Heart right ventricle (tissue), 16 donors: ENCODE measurements at regions not wholly inside any gene's neighbourhood (a gene's known extent, or its start where the extent isn't known, plus 50 kb on each side); places are given as distances from the start of the nearest gene placed in this dataset.
A peak's percentile ranks its signal among the peaks of the same experiment; 100 is the strongest.
"Not testable (repeated sequence)": the region's sequence is repeated elsewhere in the genome, so short reads cannot be mapped to it uniquely, and the experiment has no call there.

Source experiments
- ATAC-seq, 8 donors: fragments of 200-7000 bp; cut with Tn5 transposase; one replicate each; pipeline ENCODE4 v1.9.1; 2020; ENCODE audit warnings: mild to moderate bottlenecking in 8 of 8, moderate library complexity in 8 of 8, moderate number of reproducible peaks in 1 of 8
- DNase-seq, 2 donors: peaks; one replicate each; pipeline ENCODE4 v3.0.0-alpha.2; 2020
- H3K27ac ChIP-seq, 10 donors: fragments of 200-600 bp; sonication (generic) in 2 of 10; one replicate each; pipeline versions ENCODE4 v1.5.0 to v1.8.0; 2020 to 2022; ENCODE audit warnings: mild to moderate bottlenecking in 3 of 10
- H3K27me3 ChIP-seq, 7 donors: fragments of 200-600 bp; one replicate each; pipeline ENCODE4 v1.8.0; 2021 to 2022; ENCODE audit warnings: mild to moderate bottlenecking in 2 of 7
- H3K36me3 ChIP-seq, 9 donors: fragments of 200-600 bp; sonication (generic) in 1 of 9; one replicate each; pipeline versions ENCODE4 v1.5.0 to v1.8.0; 2020 to 2022; ENCODE audit warnings: mild to moderate bottlenecking in 2 of 9
- H3K4me1 ChIP-seq, 9 donors: fragments of 200-600 bp; sonication (generic) in 1 of 9; one replicate each; pipeline versions ENCODE4 v1.5.0 to v1.8.0; 2020 to 2022; ENCODE audit warnings: mild to moderate bottlenecking in 4 of 9
- H3K4me3 ChIP-seq, 10 donors: fragments of 200-600 bp; sonication (generic) in 2 of 10; one replicate each; pipeline versions ENCODE4 v1.5.0 to v1.8.0; 2020 to 2022; ENCODE audit warnings: mild to moderate bottlenecking in 7 of 10, moderate library complexity in 2 of 10
- H3K9me3 ChIP-seq, 11 donors: fragments of 200-600 bp in 10 of 11; sonication (generic) in 2 of 11; one replicate each; pipeline versions ENCODE4 v1.5.0 to v1.8.0; 2013 to 2022; ENCODE audit warnings: mild to moderate bottlenecking in 2 of 11, control low read depth in 1 of 11, moderate library complexity in 1 of 11
- CTCF ChIP-seq, 9 donors: fragments of 200-600 bp; sonication (generic) in 2 of 9; IDR thresholded peaks; one replicate each; pipeline versions ENCODE4 v1.5.0 to v1.8.0; 2021 to 2022; ENCODE audit warnings: antibody characterized with exemption in 9 of 9, mild to moderate bottlenecking in 5 of 9, moderate library complexity in 1 of 9
- WGBS, 2 donors: extraction: QIAGEN DNeasy Blood & Tissue Kit; methylation state at CpG; one replicate each; pipeline ENCODE4 v1.1.7; 2013; ENCODE audit warnings: inconsistent platforms in 1 of 2; 5-methylcytosine and 5-hydroxymethylcytosine counted together
- intact Hi-C, 10 donors: fragments of 100-400 bp; cut with DNase I; formaldehyde crosslinking; loops; one replicate each; pipeline versions ENCODE4 v1.11.1 to v1.14.2; 2022
- donor health status: Arrhythmogenic right ventricular cardiomyopathy.
- donor health status: ischemic (EF 13 %, LVEDD 7.1; RV severe dilation, severe dysfunction).
- donor health status: healthy with polysubstance abuse.
- donor health status: DM: no; HTN: yes; CAD: no.
- donor health status: DM: no; HTN: no; CAD: no.
- donor health status: ischemic (EF 25% LVEDD 6.9; RV normal size, moderate dysfunction).
- donor health status: ischemic (EF 25% LVEDD 5.7; RV mildly dilated, moderate dysfunction).
- donor health status: healthy.
- donor health status: DM: yes; HTN: yes; CAD: no.
- donor health status: Ischemic cardiomyopathy.
- donor health status: ischemic (EF 35%, LVEDD 5.7; RV mildly dilated, moderate dysfunction).
- donor health status: nonischemic (EF 11% LVEDD 7.7; RV severe dilation, severe dysfunction).
- donor health status: DM: yes; HTN: yes; CAD: no.
- donor health status: PGD.
- donor health status: ischemic (EF 29% LVEDD 5.4; RV normal size, mild dysfunction).
- donor health status: nonischemic (EF 23%, LVEDD 6.1; RV moderate dilation, normal function).

GRCh38 chrX:66110112-66110511 lies 53.9 kb upstream of the HEPH start:
- H3K9me3 ChIP-seq = no peaks in the 10 kb centered on the region
- DNase-seq (no peak), ATAC-seq (no peak)
- peak in 7 of 9 donors; percentile 35 to 70 (median 45) for TF ChIP-seq CTCF (IDR thresholded peaks at IDR 0.05)
- H3K27me3 ChIP-seq = peaks cover 0 to 78% (median 0%) of the 10 kb centered on the region in 7 donors
- H3K4me3 ChIP-seq = no peak overlapping the region
- no peak overlapping the region for H3K27ac ChIP-seq
- intact Hi-C loops = loop anchor here in 3 of 10 donors (10.0 kb wide), 1 partner anchor 525 kb away; no protein-coding TSS in a partner anchor
- H3K36me3 ChIP-seq = no peaks in the 10 kb centered on the region
- 37 to 39% methylated on average over 3 of the region's 3 CpGs for WGBS, 2 donors
- no peaks in the 10 kb centered on the region for H3K4me1 ChIP-seq

DNA sequence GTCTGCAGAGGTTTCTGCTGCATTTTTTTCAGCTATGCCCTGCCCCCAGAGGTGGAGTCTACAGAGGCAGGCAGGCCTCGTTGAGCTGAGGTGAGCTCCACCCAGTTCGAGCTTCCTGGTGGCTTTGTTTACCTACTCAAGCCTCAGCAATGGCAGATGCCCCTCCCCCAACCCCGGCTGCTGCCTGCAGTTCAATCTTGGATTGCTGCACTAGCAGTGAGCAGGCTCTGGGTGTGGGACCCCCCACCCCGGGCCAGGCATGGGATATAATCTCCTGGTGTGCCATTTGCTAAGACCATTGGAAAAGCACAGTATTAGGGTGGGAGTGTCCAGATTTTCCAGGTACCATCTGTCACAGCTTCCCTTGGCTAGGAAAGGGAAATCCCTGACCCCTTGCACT lies 56.2 kb upstream of the HEPH start:
- H3K4me3 ChIP-seq, ATAC-seq, intact Hi-C loops, H3K27ac ChIP-seq, DNase-seq, H3K36me3 ChIP-seq, H3K9me3 ChIP-seq, H3K4me1 ChIP-seq: not testable (repeated sequence)
- H3K27me3 ChIP-seq = peaks cover 0 to 70% (median 0%) of the 10 kb centered on the region in 7 donors
- 63 to 75% methylated on average over 4 of the region's 4 CpGs for WGBS, 2 donors

- DNase-seq, H3K4me3 ChIP-seq, intact Hi-C loops, H3K27ac ChIP-seq, H3K4me1 ChIP-seq, ATAC-seq, H3K36me3 ChIP-seq: not testable (repeated sequence)
- WGBS, 2 donors = 74 to 81% methylated on average over 3 of the region's 3 CpGs
- Histone ChIP-seq H3K9me3 (peaks cover 0 to 12% (median 0%) of the 10 kb centered on the region in 11 donors), H3K27me3 (peaks cover 0 to 34% (median 0%) of the 10 kb centered on the region in 7 donors)
These were observed 61.6 kb upstream of the HEPH start for GRCh38 chrX:66102398-66102797.

GRCh38 chrX:66098162-66098561 lies 58.3 kb upstream of the VSIG4 start:
- Histone ChIP-seq H3K9me3 (peaks cover 0 to 18% (median 0%) of the 10 kb centered on the region in 11 donors), H3K36me3 (no peaks in the 10 kb centered on the region), H3K27ac (no peak overlapping the region), H3K27me3 (peaks cover 0 to 35% (median 0%) of the 10 kb centered on the region in 7 donors), H3K4me1 (no peaks in the 10 kb centered on the region), H3K4me3 (no peak overlapping the region)
- DNase-seq (no peak), ATAC-seq (no peak)
- intact Hi-C loops = no loop called here
- 74 to 91% methylated on average over 2 of the region's 2 CpGs for WGBS, 2 donors
- TF ChIP-seq CTCF (IDR thresholded peaks at IDR 0.05) = no peak

- ATAC-seq, H3K36me3 ChIP-seq, DNase-seq, H3K4me1 ChIP-seq, H3K4me3 ChIP-seq, H3K27ac ChIP-seq, intact Hi-C loops: not testable (repeated sequence)
- Histone ChIP-seq H3K9me3 (peaks cover 0 to 13% (median 0%) of the 10 kb centered on the region in 11 donors), H3K27me3 (peaks cover 0 to 47% (median 0%) of the 10 kb centered on the region in 7 donors)
- 93 to 95% methylated on average over 16 of the region's 16 CpGs for WGBS, 2 donors
These were observed 57.1 kb upstream of the VSIG4 start for GRCh38 chrX:66096987-66097386.

DNA sequence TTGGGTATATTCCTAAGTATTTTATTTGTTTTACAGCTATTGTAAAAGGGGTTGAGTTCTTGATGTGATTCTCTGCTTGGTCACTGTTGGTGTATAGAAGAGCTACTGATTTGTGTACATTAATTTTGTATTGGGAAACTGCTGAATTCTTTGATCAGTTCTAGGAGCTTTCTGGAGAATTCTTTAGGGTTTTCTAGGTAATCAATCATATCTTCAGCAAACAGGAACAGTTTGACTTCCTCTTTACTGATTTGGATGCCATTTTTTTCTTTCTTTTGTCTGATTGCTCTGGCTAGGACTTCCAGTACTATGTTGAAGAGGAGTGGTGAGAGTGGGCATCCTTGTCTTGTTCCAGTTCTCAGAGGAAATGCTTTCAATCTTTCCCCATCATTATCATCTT lies 50.1 kb upstream of the VSIG4 start:
- H3K36me3 ChIP-seq, DNase-seq, H3K4me1 ChIP-seq, ATAC-seq, intact Hi-C loops, H3K4me3 ChIP-seq, H3K27ac ChIP-seq: not testable (repeated sequence)
- H3K27me3 ChIP-seq = peaks cover 0 to 69% (median 0%) of the 10 kb centered on the region in 7 donors
- H3K9me3 ChIP-seq = peaks cover 0 to 14% (median 0%) of the 10 kb centered on the region in 11 donors
